ENCODE measurements at regions not wholly inside any gene's neighbourhood (a gene's known extent, or its start where the extent isn't known, plus 50 kb on each side); places are given as distances from the start of the nearest gene placed in this dataset.

- TF ChIP-seq CTCF (IDR thresholded peaks at IDR 0.05) (no peak), POLR2A (IDR thresholded peaks at IDR 0.05) (no peak), POLR2AphosphoS5 (IDR thresholded peaks at IDR 0.05) (no peak)
These were observed 270.0 kb upstream of the ITGA1 start for GRCh38 chr5:52517667-52518066.
